Tibial nerve (tissue), 3 donors: ENCODE measurements at regions not wholly inside any gene's neighbourhood (a gene's known extent, or its start where the extent isn't known, plus 50 kb on each side); places are given as distances from the start of the nearest gene placed in this dataset.
"Not testable (repeated sequence)": the region's sequence is repeated elsewhere in the genome, so short reads cannot be mapped to it uniquely, and the experiment has no call there.

ENCODE experiments used
- EP300 ChIP-seq, 2 donors: sonication (generic); formaldehyde crosslinking; IDR thresholded peaks; one replicate each; pipeline ENCODE4 v1.6.1; 2017; ENCODE audit warnings: antibody characterized with exemption in 2 of 2, mild to moderate bottlenecking in 1 of 2
- POLR2A ChIP-seq, 2 donors: fragments of 450-650 bp; IDR thresholded peaks; one replicate each; pipeline ENCODE4 v1.6.1; 2017; ENCODE audit warnings: antibody characterized with exemption in 2 of 2, mild to moderate bottlenecking in 2 of 2, moderate library complexity in 2 of 2

DNA sequence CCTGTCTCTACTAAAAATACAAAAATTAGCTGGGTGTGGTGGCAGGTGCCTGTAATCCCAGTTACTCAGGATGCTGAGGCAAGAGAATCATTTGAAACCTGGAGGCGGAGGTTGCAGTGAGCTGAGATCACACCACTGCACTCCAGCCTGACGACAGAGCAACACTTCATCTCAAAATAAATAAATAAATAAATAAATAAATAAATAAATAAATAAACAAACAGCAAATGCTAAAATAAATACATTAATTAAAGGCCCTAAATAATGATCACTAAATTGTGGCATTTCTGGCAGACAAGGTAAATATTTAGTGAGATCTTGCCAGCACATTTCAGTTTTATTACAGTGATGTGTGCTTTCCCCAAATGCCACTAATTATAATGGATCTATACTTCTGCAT, 427.8 kb downstream of the RND3 start:
- not testable (repeated sequence) for TF ChIP-seq POLR2A, EP300 (IDR thresholded peaks at IDR 0.05)
